Activated naive CD8-positive, alpha-beta T cell (primary cell): ENCODE measurements at regions not wholly inside any gene's neighbourhood (a gene's known extent, or its start where the extent isn't known, plus 50 kb on each side); places are given as distances from the start of the nearest gene placed in this dataset.
"Not testable (repeated sequence)": the region's sequence is repeated elsewhere in the genome, so short reads cannot be mapped to it uniquely, and the experiment has no call there.

Experiments
- H3K27ac Mint-ChIP-seq: one replicate; pipeline ENCODE4 v1.8.0; 2021; ENCODE audit warnings: mixed read lengths
- H3K27me3 Mint-ChIP-seq: one replicate; pipeline ENCODE4 v1.8.0; 2021; ENCODE audit warnings: mixed read lengths
- H3K36me3 Mint-ChIP-seq: one replicate; pipeline ENCODE4 v1.8.0; 2021; ENCODE audit warnings: mixed read lengths
- H3K4me1 Mint-ChIP-seq: one replicate; pipeline ENCODE4 v1.8.0; 2021; ENCODE audit warnings: low read depth, mixed read lengths
- H3K4me3 Mint-ChIP-seq: one replicate; pipeline ENCODE4 v1.8.0; 2021; ENCODE audit warnings: mild to moderate bottlenecking, mixed read lengths
- H3K9me3 Mint-ChIP-seq: one replicate; pipeline ENCODE4 v1.8.0; 2021; ENCODE audit warnings: low read depth, mixed read lengths

DNA sequence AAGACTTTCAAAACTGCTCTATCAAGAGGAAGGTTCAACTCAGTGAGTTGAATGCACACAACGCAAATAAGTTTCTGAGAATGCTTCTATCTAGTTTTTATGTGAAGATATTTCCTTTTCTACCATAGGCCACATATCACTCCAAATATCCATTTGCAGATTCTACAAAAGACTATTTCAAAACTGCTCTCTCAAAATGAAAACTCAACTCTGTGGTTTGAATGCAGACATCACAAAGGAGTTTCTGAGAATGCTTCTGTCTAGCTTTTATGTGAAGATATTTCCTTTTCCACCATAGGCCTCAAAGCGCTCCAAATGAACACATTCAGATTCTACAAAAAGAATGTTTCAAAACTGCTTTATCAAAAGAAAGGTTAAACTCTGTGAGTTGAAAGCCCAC is 1093.1 kb upstream of the DEFB115 start:
- Mint-ChIP-seq H3K4me3 (peak overlapping the region; percentile 58), H3K4me1 (peaks cover 69% of the 10 kb centered on the region), H3K36me3 (peaks cover 12% of the 10 kb centered on the region), H3K27ac (peak overlapping the region; percentile 92)
- H3K27me3 Mint-ChIP-seq, H3K9me3 Mint-ChIP-seq: not testable (repeated sequence)

DNA sequence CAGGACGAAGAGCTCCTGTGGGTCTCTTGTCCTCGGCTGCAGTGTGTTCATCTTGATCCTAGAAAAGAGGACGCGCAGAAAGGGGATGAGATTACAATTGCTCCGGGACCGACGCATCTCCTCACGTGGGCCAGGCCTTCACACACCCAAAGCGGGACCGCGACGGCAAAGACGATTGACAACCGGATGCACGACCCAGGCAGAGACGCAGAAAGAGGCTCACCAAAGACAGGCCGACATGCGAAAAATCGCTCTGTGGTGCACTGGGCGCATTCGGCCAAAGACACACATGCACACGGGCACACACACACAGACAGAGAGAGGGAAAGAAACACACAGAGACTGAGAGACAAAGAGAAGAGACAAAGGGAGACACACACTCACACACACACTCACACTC is 1089.9 kb upstream of the DEFB115 start:
- Mint-ChIP-seq H3K36me3 (peaks cover 8% of the 10 kb centered on the region), H3K27ac (no peak overlapping the region), H3K27me3 (no peaks in the 10 kb centered on the region), H3K4me3 (peak overlapping the region; percentile 40), H3K4me1 (peaks cover 45% of the 10 kb centered on the region), H3K9me3 (no peaks in the 10 kb centered on the region)

DNA sequence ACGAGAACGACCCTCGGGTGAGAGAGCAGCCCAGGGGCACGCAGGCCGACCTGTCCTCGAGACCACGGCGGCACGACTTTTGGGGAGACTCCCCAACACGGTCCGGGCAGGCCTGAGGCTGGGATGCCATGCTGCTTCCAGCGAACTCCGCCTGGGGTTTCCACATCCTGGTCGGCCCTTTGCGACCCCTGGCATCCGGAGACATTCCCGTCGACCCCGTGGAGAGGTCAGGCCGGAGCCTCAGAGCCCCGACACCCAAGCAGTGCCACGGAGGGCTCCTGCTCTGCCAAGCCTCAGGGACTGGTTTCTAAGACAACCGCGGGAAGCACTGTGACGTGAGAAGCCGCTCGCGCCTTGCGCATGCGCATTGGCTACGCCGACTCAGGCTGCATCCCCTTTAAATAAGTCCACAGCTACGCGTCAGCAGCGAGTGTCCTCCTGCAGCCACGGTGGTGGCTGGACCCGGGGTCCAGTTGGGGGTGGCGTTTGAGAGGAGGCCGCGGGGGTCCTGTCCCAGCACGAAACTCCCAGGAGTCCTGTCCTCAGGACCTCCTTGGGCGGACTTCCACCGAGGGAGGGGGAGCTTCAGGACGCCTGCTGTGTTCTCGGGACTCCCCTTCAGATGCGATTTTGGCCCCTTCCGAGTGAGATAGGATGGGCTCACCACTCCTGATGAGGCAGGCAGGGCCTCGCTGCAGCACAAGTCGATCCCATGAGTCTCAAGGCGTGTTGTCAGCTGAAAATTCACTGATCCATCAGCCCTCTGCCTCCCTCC is 1089.3 kb upstream of the DEFB115 start:
- H3K27me3 Mint-ChIP-seq = no peaks in the 10 kb centered on the region
- H3K4me3 Mint-ChIP-seq = peak overlapping the region; percentile 40
- peaks cover 39% of the 10 kb centered on the region for H3K4me1 Mint-ChIP-seq
- no peak overlapping the region for H3K27ac Mint-ChIP-seq
- peaks cover 8% of the 10 kb centered on the region for H3K36me3 Mint-ChIP-seq
- H3K9me3 Mint-ChIP-seq = no peaks in the 10 kb centered on the region

GRCh38 chr20:30168800-30169138 is 1088.7 kb upstream of the DEFB115 start:
- Mint-ChIP-seq H3K4me3 (peak overlapping the region; percentile 32), H3K27me3 (no peaks in the 10 kb centered on the region), H3K4me1 (peaks cover 38% of the 10 kb centered on the region), H3K9me3 (peaks cover under 1% of the 10 kb centered on the region), H3K36me3 (peaks cover 8% of the 10 kb centered on the region), H3K27ac (no peak overlapping the region)

DNA sequence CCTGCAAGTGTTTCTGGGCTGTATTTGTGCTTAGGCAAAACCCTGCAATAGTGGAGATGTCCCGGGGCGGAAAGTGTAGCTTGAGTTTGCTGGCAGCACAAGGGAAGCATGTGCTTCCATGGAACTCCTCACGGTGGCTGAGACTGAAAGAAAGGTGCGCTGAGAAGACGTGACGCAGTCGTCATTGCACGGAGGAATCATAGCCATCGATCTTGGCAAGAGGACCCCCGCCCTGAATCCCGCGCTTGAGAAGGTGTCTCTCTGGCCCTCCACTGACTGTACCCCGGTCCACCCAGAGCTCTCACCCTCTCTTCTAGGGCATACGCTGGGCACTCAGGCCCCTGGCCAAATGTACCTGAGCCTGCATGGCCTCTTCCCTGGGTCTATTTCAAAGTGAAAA is 1081.8 kb upstream of the DEFB115 start:
- Mint-ChIP-seq H3K36me3 (peaks cover 2% of the 10 kb centered on the region), H3K9me3 (peaks cover 3% of the 10 kb centered on the region), H3K27ac (no peak overlapping the region), H3K4me3 (no peak overlapping the region), H3K4me1 (peaks cover 15% of the 10 kb centered on the region), H3K27me3 (no peaks in the 10 kb centered on the region)

DNA sequence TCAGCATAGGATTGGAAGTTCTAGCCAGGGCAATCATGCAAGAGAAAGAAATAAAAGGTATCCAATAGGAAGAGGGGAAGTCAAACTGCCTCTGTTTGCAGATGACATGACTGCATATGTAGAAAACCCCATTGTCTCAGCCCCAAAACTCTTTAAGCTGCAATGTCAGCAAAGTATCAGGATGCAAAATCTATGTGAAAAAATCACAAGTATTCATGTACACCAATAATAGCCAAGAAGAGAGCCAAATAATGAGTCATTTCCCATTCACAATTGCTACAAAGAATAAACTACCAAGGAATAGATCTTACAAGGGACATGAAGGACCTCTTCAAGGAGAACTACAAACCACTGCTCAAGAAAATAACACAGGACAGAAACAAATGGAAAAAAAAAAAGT is 1074.3 kb upstream of the DEFB115 start:
- not testable (repeated sequence) for H3K27me3 Mint-ChIP-seq, H3K9me3 Mint-ChIP-seq, H3K4me1 Mint-ChIP-seq, H3K4me3 Mint-ChIP-seq, H3K36me3 Mint-ChIP-seq, H3K27ac Mint-ChIP-seq

GRCh38 chr20:30191785-30192184 is 1065.7 kb upstream of the DEFB115 start:
- H3K4me3 Mint-ChIP-seq, H3K36me3 Mint-ChIP-seq, H3K27ac Mint-ChIP-seq, H3K27me3 Mint-ChIP-seq, H3K4me1 Mint-ChIP-seq, H3K9me3 Mint-ChIP-seq: not testable (repeated sequence)

DNA sequence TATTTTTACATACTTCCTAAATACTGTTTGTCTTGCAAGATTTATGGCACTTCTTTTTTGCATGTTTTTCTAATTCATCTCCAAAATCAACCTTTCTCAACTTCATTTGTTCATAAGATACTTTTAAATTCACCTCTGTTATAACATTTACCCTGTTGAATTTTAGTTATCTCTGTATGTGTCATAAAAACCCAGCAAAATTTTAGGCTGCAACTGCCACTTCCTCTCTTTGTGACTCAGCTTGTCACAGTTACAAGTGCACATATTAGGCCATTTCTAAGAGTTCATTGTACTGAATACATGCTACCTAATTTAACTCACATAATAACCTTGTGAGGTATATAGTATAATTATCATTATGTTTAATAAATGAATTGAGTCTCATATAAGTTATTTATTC is 1023.0 kb upstream of the DEFB115 start:
- H3K4me1 Mint-ChIP-seq, H3K4me3 Mint-ChIP-seq, H3K36me3 Mint-ChIP-seq, H3K27me3 Mint-ChIP-seq, H3K27ac Mint-ChIP-seq, H3K9me3 Mint-ChIP-seq: not testable (repeated sequence)

DNA sequence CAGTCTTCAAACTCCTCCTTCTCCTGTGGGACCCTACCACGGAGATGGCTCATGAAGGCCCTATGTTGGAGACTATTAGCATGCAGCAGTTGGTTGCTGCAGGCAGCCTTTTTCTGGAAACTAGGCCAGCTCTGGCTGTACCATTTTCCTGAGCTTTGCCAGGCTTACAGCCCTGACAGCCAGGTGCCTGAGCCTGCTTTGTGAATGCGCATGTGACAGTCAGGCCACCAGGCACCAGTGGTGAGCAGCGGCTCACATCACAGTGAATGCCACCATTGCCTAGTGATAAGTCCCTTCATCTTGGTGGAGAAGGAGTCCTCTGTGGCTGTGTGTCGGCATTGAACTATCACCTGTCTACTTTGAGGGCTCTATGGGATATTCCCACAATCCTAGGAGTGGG is 982.4 kb upstream of the DEFB115 start:
- H3K27me3 Mint-ChIP-seq, H3K4me3 Mint-ChIP-seq, H3K36me3 Mint-ChIP-seq, H3K9me3 Mint-ChIP-seq, H3K27ac Mint-ChIP-seq: not testable (repeated sequence)
- peaks cover 37% of the 10 kb centered on the region for H3K4me1 Mint-ChIP-seq

DNA sequence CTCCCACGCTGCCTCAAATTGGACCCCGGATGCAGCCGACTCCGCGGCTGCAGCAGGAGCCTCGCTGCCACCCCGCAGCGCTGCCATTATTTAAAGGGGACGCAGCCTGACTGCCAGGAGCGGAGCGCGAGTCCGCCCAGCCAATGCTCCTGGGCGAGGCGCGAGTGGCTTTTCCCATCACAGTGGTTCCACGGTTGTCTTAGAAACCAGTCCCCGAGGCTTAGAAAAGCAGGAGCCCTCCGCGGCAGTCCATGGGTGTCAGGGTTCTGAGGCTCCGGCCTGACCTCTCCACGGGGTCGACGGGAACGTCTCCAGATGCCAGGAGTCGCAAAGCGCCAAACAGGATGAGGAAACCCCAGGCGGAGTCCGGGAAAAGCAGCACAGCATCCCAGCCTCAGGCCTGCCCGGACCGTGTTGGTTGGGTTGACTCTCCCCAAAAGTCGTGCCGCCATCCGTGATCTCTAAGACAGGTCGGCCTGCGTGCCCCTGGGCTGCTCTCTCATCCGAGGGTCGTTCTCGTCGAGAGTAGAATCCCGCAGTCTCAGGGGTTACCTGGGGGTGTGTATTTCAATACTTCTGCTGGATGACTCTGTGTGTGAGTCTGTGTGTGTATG is 975.8 kb upstream of the DEFB115 start:
- H3K9me3 Mint-ChIP-seq = peaks cover 4% of the 10 kb centered on the region
- H3K4me3 Mint-ChIP-seq = no peak overlapping the region
- no peaks in the 10 kb centered on the region for H3K27me3 Mint-ChIP-seq
- H3K27ac Mint-ChIP-seq = no peak overlapping the region
- H3K36me3 Mint-ChIP-seq = no peaks in the 10 kb centered on the region
- peaks cover 45% of the 10 kb centered on the region for H3K4me1 Mint-ChIP-seq

DNA sequence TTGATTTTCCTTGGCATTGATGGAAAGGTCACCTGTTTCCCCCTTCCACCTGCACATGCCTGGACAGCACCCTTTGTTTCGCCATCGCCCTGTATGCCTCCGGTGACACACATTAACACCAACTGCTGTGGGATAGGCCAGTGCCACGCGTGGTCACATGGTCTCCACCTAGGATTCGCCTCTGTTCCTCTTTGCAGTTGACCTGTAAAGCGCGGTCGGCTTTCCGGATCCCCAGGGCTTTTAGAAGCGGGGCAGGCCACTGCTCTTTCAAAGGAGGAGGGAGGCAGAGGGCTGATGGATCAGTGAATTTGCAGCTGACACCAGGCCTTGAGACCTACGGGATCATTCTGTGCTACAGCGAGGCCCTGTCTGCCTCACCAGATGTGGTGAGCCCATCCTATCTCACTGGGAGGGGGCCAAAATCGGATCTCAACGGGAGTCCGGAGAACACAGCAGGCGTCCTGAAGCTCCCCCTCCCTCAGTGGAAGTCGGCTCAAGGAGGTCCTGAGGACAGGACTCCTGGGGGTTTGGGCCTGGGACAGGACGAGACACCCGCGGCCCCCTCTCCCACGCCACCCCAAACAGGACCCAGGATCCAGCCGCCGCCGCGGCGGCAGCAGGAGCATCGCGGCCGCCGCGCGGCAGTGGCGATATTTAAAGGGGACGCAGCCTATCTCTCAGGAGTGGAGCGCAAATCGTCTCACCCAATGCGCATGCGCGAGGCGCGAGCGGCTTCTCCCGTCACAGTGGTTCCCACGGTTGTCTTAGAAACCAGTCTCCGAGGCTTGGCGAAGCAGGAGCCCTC is 973.8 kb upstream of the DEFB115 start:
- Mint-ChIP-seq H3K27ac (peak overlapping the region; percentile 83), H3K4me1 (peaks cover 32% of the 10 kb centered on the region)

DNA sequence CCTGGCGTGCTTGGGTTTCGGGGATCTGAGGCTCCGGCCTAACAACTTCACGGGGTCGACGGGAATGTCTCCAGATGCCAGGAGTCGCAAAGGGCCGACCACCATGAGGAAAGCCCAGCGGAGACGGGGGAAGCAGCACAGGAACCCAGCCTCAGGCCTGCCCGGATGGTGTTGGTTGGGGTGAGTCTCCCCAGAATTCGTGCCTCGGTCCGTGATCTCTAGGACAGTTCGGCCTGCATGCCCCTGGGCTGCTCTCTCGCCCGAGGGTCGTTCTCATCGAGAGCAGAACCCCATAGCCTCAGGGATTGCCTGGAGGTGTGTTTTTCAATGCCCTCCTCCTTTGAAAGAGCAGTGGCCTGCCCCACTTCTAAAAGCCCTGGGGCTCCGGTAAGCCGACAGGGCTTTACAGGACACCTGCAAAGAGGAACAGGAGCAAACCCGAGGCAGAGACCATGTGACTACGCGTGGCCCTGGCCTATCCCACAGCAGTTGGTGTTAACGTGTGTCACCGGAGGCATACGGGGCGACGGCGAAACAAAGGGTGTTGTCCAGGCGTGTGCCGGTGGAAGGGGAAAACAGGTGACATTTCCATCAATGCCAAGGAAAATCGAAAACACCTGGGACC is 973.1 kb upstream of the DEFB115 start:
- Mint-ChIP-seq H3K4me1 (peaks cover 33% of the 10 kb centered on the region), H3K27ac (peak overlapping the region; percentile 34), H3K36me3 (no peaks in the 10 kb centered on the region), H3K27me3 (no peaks in the 10 kb centered on the region), H3K4me3 (peak overlapping the region; percentile 88), H3K9me3 (no peaks in the 10 kb centered on the region)

More for the DNA sequence above, 973.8 kb upstream of the DEFB115 start:
- H3K27me3 Mint-ChIP-seq, H3K9me3 Mint-ChIP-seq, H3K36me3 Mint-ChIP-seq: not testable (repeated sequence)
- peak overlapping the region; percentile 88 for H3K4me3 Mint-ChIP-seq

DNA sequence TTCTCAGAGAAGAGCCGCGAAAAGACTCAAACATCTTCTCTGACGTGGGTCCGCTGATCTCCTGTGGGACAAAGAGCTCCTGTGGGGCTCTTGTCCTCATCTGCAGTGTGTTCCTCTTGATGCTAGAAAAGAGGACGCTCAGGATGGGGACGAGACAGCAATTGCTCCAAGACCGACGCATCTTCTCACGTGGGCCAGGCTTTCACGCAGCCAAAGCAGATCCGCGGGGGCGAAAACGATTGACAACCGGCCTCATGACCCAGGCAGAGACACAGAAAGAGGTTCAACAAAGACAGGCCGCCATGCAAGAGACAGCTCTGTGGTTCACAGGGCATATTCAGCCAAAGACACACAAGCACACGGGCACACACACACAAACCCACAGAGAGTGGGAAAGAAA is 971.8 kb upstream of the DEFB115 start:
- Mint-ChIP-seq H3K9me3 (no peaks in the 10 kb centered on the region), H3K27ac (peak overlapping the region; percentile 47), H3K4me1 (peaks cover 32% of the 10 kb centered on the region)

GRCh38 chr20:30286157-30286556 is 971.3 kb upstream of the DEFB115 start:
- H3K27me3 Mint-ChIP-seq = no peaks in the 10 kb centered on the region
- H3K4me1 Mint-ChIP-seq = peaks cover 36% of the 10 kb centered on the region
- H3K9me3 Mint-ChIP-seq = no peaks in the 10 kb centered on the region
- no peak overlapping the region for H3K4me3 Mint-ChIP-seq
- H3K27ac Mint-ChIP-seq = no peak overlapping the region
- H3K36me3 Mint-ChIP-seq = no peaks in the 10 kb centered on the region

More for the DNA sequence above, 971.8 kb upstream of the DEFB115 start:
- H3K27me3 Mint-ChIP-seq = no peaks in the 10 kb centered on the region
- H3K36me3 Mint-ChIP-seq = no peaks in the 10 kb centered on the region
- H3K4me3 Mint-ChIP-seq = no peak overlapping the region

DNA sequence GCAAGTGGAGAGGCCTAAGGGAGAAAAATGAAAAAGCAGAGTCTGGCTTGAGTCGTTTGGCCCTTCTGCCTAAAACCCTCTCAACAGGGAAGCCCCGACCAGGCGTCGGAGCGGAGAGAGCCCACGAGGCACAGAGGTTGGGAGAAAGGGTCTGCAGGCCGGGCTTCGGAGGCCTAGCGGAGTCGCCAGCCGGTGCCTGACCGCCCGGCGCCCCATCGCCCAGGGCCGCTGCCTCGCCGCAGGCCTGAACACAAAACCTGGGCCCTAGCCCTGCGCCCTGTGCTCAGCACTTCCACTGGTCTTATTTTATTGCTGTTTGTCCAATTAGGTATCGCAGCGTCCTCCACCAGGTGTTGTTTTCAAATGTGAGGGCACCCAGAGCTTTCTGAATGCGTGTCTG is 970.0 kb upstream of the DEFB115 start:
- not testable (repeated sequence) for H3K9me3 Mint-ChIP-seq, H3K36me3 Mint-ChIP-seq, H3K27ac Mint-ChIP-seq, H3K27me3 Mint-ChIP-seq, H3K4me3 Mint-ChIP-seq
- H3K4me1 Mint-ChIP-seq = peaks cover 36% of the 10 kb centered on the region
